ENCODE measurements at regions not wholly inside any gene's neighbourhood (a gene's known extent, or its start where the extent isn't known, plus 50 kb on each side); places are given as distances from the start of the nearest gene placed in this dataset.

GRCh38 chr20:57106030-57106682 is 160.3 kb downstream of the BMP7 start:
- Histone ChIP-seq H3K4ac (ENCODE audit: low read depth, low read length) (no peak overlapping the region), H3K79me1 (ENCODE audit: insufficient read depth, low read depth, low read length, poor library complexity, severe bottlenecking) (no peaks in the 10 kb centered on the region), H3K14ac (ENCODE audit: insufficient read depth, low read length) (no peak overlapping the region), H3K9me3 (ENCODE audit: control insufficient read depth, low read depth, low read length) (no peaks in the 10 kb centered on the region), H4K5ac (ENCODE audit: insufficient read length, low read depth, low read length) (no peak overlapping the region), H3K79me2 (ENCODE audit: insufficient read depth, low read length) (no peaks in the 10 kb centered on the region), H2AFZ (ENCODE audit: low read length) (no peak overlapping the region), H2AK5ac (ENCODE audit: insufficient read length, low read length) (no peak overlapping the region), H4K20me1 (ENCODE audit: control insufficient read depth, insufficient read depth, insufficient read length) (no peaks in the 10 kb centered on the region), H4K91ac (ENCODE audit: insufficient read length, low read depth, low read length) (no peak overlapping the region), H2BK5ac (ENCODE audit: insufficient read length, low read length) (no peak overlapping the region), H3T11ph (ENCODE audit: low read length) (no peak overlapping the region), H3K27ac (ENCODE audit: insufficient read length, low read depth, low read length) (no peak overlapping the region), H4K8ac (replicated peaks; ENCODE audit: insufficient read length, low read depth, low read length) (no peak overlapping the region), H3K4me2 (ENCODE audit: insufficient read depth, insufficient read length, low read length) (no peak overlapping the region), H2BK12ac (ENCODE audit: insufficient read length, low read depth, low read length) (no peak overlapping the region), H3K4me1 (ENCODE audit: insufficient read depth, low read length) (no peaks in the 10 kb centered on the region), H2BK15ac (ENCODE audit: low read depth, low read length) (no peak overlapping the region), H2BK20ac (ENCODE audit: low read depth, low read length, poor library complexity, severe bottlenecking) (no peak overlapping the region), H3K27me3 (ENCODE audit: insufficient read depth, low read length) (no peaks in the 10 kb centered on the region), H3K23me2 (ENCODE audit: insufficient read length, low read depth, low read length, poor library complexity, severe bottlenecking) (no peaks in the 10 kb centered on the region), H3K56ac (ENCODE audit: insufficient read length, low read depth, low read length) (no peak overlapping the region), H3K23ac (ENCODE audit: insufficient read length, low read depth, low read length) (no peak overlapping the region), H2BK120ac (ENCODE audit: low read depth, low read length, poor library complexity, severe bottlenecking) (no peak overlapping the region), H3K18ac (ENCODE audit: insufficient read length, low read depth, low read length) (no peak overlapping the region), H3K9ac (ENCODE audit: extremely low read depth, insufficient read length, low read length) (no peak overlapping the region)
- no peak for TF ChIP-seq CTCF (conservative IDR thresholded peaks at IDR 0.05)
- Mint-ChIP-seq H3K27ac (no peak overlapping the region; a peak in 1 of 7 replicates), H3K4me1 (peaks cover 13% of the 10 kb centered on the region in 2 experiments), H3K4me3 (no peak overlapping the region), H3K27me3 (ENCODE audit: low read depth) (peaks cover 29% of the 10 kb centered on the region), H3K36me3 (ENCODE audit: insufficient read depth in 1 of 3, low read depth in 3 of 3) (no peaks in the 10 kb centered on the region; a peak in 1 of 7 replicates), H3K9me3 (no peaks in the 10 kb centered on the region)
- WGBS (ENCODE audit: extremely low coverage, insufficient read length, low lambda C conversion rate): no CpG with 5 or more reads among the region's 12 CpGs
- no peak for DNase-seq
